A673 (cell line): ENCODE measurements at regions not wholly inside any gene's neighbourhood (a gene's known extent, or its start where the extent isn't known, plus 50 kb on each side); places are given as distances from the start of the nearest gene placed in this dataset.

Source experiments
- CTCF ChIP-seq: fragments of 300-800, 200-600 bp; sonication (generic); conservative IDR thresholded peaks from 2 replicates; pipeline ENCODE4 v1.5.1; 2017; ENCODE audit warnings: low read depth, mild to moderate bottlenecking, antibody characterized with exemption, low read length, moderate library complexity, mixed read lengths
- EZH2 ChIP-seq: fragments of 200-600 bp; sonication (generic); IDR thresholded peaks from 2 replicates; pipeline ENCODE4 v1.6.1; 2017; ENCODE audit warnings: borderline replicate concordance, low read depth, mild to moderate bottlenecking, mixed read lengths, antibody characterized with exemption, low read length; ENCODE audit not compliant: poor library complexity, severe bottlenecking

- no peak for TF ChIP-seq CTCF
- no peak for TF ChIP-seq EZH2
These were observed 176.4 kb upstream of the KCNJ16 start for GRCh38 chr17:69898601-69899000.
